Left ventricle myocardium superior (tissue), 1 donor: ENCODE measurements at regions not wholly inside any gene's neighbourhood (a gene's known extent, or its start where the extent isn't known, plus 50 kb on each side); places are given as distances from the start of the nearest gene placed in this dataset.
"Not testable (repeated sequence)": the region's sequence is repeated elsewhere in the genome, so short reads cannot be mapped to it uniquely, and the experiment has no call there.

Experiments
- ATAC-seq: fragments of 200-7000 bp; cut with Tn5 transposase; one replicate; pipeline ENCODE4 v1.9.1; 2020; ENCODE audit warnings: mild to moderate bottlenecking, moderate library complexity
- DNase-seq: peaks from one replicate; pipeline ENCODE4 v3.0.0-alpha.2; 2020
- intact Hi-C: fragments of 100-400 bp; cut with micrococcal nuclease; formaldehyde crosslinking; loops from one replicate; pipeline ENCODE4 v1.11.0; 2022
- donor health status: DM: no; HTN: yes; CAD: no; lungs with severe emphysema.

GRCh38 chr12:48409938-48410337, 59.2 kb upstream of the ZNF641 start:
- intact Hi-C loops, DNase-seq, ATAC-seq: not testable (repeated sequence)

DNA sequence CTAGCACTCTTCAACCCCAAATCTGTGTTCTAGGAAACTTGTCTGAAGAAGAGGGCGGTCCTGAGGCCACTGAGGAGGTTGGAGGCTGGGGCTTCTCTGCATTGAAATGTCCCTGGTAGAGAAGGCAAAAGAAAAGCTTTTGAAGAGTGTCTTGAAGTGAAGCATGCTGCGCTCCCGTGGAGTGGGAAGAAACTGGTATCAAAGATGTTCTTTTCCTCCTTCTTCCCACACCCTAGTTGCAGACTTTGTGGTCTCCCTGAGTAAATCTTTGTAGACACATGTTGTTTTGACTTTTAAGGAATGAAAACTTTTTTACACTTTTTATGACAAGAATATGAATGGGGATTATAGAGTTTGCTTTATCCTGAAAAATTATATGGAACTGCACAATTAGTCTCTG, 59.0 kb upstream of the ANP32D start:
- ATAC-seq: no peak
- intact Hi-C loops: no loop called here
- DNase-seq: no peak

GRCh38 chr12:48414021-48414420, 58.3 kb upstream of the ANP32D start:
- ATAC-seq (peak; percentile 94), DNase-seq (no peak)
- intact Hi-C loops: no loop called here

DNA sequence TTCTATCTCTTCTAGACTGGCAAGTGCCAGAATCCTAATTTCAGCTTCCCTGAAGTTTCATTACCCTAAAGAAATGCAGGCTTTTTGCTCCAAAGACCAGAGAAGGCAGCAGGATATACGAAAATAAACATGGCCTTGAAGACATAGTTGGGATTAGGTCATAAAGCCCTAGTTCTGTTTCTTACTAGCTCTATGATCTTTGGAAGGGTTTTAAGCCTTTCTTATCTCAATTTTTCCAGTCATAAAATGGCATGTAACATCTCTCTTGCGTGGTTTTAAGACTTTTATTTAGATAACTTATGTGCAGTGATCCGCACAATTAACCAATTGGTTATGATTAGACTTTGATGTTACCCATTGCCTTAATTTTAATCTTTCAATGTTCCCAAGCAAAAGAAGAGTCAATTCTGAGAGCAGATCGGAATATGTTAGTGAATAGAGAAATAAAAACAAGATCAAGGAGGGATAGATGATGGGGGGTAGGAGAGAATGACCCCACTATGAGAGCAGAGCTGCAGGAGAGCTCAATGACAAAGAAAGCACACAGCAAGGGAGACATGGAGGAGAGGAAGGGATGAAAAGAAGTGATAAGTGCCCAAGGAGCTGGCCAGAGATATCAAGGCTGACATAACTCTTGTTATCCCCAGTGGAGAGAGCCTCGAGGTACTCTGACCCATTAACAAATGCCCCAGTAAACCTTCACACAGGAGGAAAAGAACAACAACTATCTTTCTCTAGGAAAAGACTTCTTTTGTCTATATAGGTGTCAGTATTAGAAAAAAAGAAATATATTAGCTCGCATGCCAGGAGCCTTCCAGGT, 53.0 kb upstream of the ANP32D start:
- no peak for DNase-seq
- ATAC-seq: no peak
- intact Hi-C loops: no loop called here

- no peak for ATAC-seq
Measured at GRCh38 chr12:48420039-48420775, 52.2 kb upstream of the ANP32D start.

DNA sequence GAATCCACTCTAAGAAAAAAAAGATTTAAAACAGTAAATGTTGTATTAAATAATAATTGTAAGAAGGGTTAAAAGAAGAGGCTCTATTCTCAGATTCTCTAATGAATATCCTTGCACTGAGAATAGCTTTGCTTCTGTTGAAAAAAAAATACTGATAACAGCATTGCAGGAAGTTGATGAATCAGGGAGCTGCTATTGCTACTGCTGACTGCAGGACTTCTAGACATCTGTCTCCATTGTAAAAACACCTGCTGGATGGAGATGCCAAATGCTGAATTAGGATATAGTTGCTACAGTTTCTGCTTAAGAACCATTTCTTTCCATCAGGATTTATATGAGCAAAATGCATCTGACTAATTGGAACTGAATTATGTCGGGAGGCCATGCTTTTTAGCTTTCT, 50.3 kb upstream of the ANP32D start:
- ATAC-seq: no peak
- intact Hi-C loops: no loop called here
- DNase-seq: no peak

More at GRCh38 chr12:48420039-48420775, 52.2 kb upstream of the ANP32D start:
- intact Hi-C loops: no loop called here
- no peak for DNase-seq
